B cell (primary cell): ENCODE measurements at regions not wholly inside any gene's neighbourhood (a gene's known extent, or its start where the extent isn't known, plus 50 kb on each side); places are given as distances from the start of the nearest gene placed in this dataset.

Experiments used
- CTCF ChIP-seq: fragments of 200-600 bp; IDR thresholded peaks from one replicate; pipeline ENCODE4 v1.8.0; 2022; ENCODE audit warnings: antibody characterized with exemption, mild to moderate bottlenecking
- EZH2 ChIP-seq: IDR thresholded peaks from 2 replicates; pipeline ENCODE4 v1.6.1; 2012; ENCODE audit warnings: borderline replicate concordance, low read depth, mild to moderate bottlenecking, moderate library complexity, low read length; ENCODE audit not compliant: insufficient read depth, poor library complexity, severe bottlenecking

GRCh38 chr5:117065800-117066199 lies 491.2 kb upstream of the SEMA6A start:
- TF ChIP-seq CTCF: no peak
- no peak for TF ChIP-seq EZH2
